ENCODE measurements at regions not wholly inside any gene's neighbourhood (a gene's known extent, or its start where the extent isn't known, plus 50 kb on each side); places are given as distances from the start of the nearest gene placed in this dataset.

GRCh38 chr18:10080372-10080771 lies 166.6 kb downstream of the VAPA start:
- H3K36me3 ChIP-seq (ENCODE audit: control insufficient read depth, insufficient read depth, low read length): no peaks in the 10 kb centered on the region
- 76% methylated on average over 2 of the region's 11 CpGs for WGBS (ENCODE audit: insufficient coverage)
- H3K4me1 ChIP-seq (ENCODE audit: control insufficient read depth, insufficient read depth, low read length): peaks cover 8% of the 10 kb centered on the region

DNA sequence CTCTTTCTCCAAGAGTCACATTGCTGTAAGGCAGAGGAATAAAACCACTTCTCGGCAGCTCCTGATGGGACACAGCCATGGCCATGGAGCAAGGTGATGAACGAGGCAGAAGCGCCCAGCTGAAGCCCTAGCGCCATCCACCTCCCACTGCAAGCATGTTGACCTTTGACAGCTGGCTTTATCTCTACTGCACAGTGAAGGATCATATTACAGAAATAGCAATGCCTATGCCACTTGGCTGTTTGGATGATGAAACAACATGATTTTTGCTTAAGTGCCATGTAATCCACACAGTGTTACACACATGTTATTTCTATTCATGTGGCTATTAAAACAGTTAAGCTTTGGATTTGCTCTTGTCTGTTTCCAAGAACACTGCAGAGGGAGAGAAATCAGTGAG lies 167.7 kb downstream of the VAPA start:
- WGBS (ENCODE audit: insufficient coverage): 20% methylated on average over 1 of the region's 4 CpGs
- peaks cover 20% of the 10 kb centered on the region for H3K4me1 ChIP-seq (ENCODE audit: control insufficient read depth, insufficient read depth, low read length)
- H3K27ac ChIP-seq (ENCODE audit: low read length): no peak overlapping the region
- H3K36me3 ChIP-seq (ENCODE audit: control insufficient read depth, insufficient read depth, low read length): no peaks in the 10 kb centered on the region
- no peak overlapping the region for H3K4me3 ChIP-seq (ENCODE audit: low read length)
- H3K27me3 ChIP-seq (ENCODE audit: control insufficient read depth, insufficient read depth, low read length): no peaks in the 10 kb centered on the region
- H3K9me3 ChIP-seq (replicated peaks; ENCODE audit: control insufficient read depth, low read depth, low read length): peaks cover 9% of the 10 kb centered on the region
- DNase-seq: peak; percentile 56

More at GRCh38 chr18:10080372-10080771, 166.6 kb downstream of the VAPA start:
- no peak for DNase-seq
- Histone ChIP-seq H3K9me3 (replicated peaks; ENCODE audit: control insufficient read depth, low read depth, low read length) (peaks cover 9% of the 10 kb centered on the region), H3K27me3 (ENCODE audit: control insufficient read depth, insufficient read depth, low read length) (no peaks in the 10 kb centered on the region), H3K27ac (ENCODE audit: low read length) (no peak overlapping the region), H3K4me3 (ENCODE audit: low read length) (no peak overlapping the region)

GRCh38 chr18:10085416-10085815 lies 171.6 kb downstream of the VAPA start:
- no peaks in the 10 kb centered on the region for H3K36me3 ChIP-seq (ENCODE audit: control insufficient read depth, insufficient read depth, low read length)
- peaks cover 36% of the 10 kb centered on the region for H3K4me1 ChIP-seq (ENCODE audit: control insufficient read depth, insufficient read depth, low read length)
- WGBS (ENCODE audit: insufficient coverage): no CpG with 5 or more reads among the region's 4 CpGs
- no peaks in the 10 kb centered on the region for H3K27me3 ChIP-seq (ENCODE audit: control insufficient read depth, insufficient read depth, low read length)
- peak; percentile 53 for DNase-seq
- H3K9me3 ChIP-seq (replicated peaks; ENCODE audit: control insufficient read depth, low read depth, low read length): peaks cover 9% of the 10 kb centered on the region
- H3K27ac ChIP-seq (ENCODE audit: low read length): no peak overlapping the region
- no peak overlapping the region for H3K4me3 ChIP-seq (ENCODE audit: low read length)

DNA sequence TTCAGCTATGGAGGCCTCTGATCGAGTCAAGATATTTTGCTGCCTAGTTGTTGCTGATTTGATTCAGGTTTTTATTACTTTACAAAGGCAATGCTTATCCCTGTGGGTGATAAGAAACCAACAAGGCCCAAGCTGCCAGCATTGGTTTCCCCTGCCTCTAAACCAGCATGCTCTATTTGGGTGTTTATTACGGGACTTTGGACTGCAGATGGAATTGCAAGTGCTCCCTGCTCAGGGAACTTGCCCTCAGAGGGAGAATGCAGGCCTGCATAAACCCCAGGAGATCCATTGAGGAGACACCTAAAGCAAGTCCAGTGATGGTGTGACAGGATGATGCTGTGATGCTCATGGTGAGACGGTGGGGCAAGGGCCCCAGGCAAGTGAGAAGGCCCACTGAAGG lies 172.1 kb downstream of the VAPA start:
- DNase-seq: no peak
- 67% methylated on average over 1 of the region's 3 CpGs for WGBS (ENCODE audit: insufficient coverage)

GRCh38 chr18:10086458-10087210 lies 172.8 kb downstream of the VAPA start:
- H3K9me3 ChIP-seq (replicated peaks; ENCODE audit: control insufficient read depth, low read depth, low read length): peaks cover 9% of the 10 kb centered on the region
- H3K36me3 ChIP-seq (ENCODE audit: control insufficient read depth, insufficient read depth, low read length): no peaks in the 10 kb centered on the region
- no peak for DNase-seq
- H3K27me3 ChIP-seq (ENCODE audit: control insufficient read depth, insufficient read depth, low read length): no peaks in the 10 kb centered on the region
- H3K4me3 ChIP-seq (ENCODE audit: low read length): no peak overlapping the region
- WGBS (ENCODE audit: insufficient coverage): 74% methylated on average over 10 of the region's 13 CpGs
- H3K4me1 ChIP-seq (ENCODE audit: control insufficient read depth, insufficient read depth, low read length): peaks cover 35% of the 10 kb centered on the region
- H3K27ac ChIP-seq (ENCODE audit: low read length): no peak overlapping the region

More for the DNA sequence above, 172.1 kb downstream of the VAPA start:
- Histone ChIP-seq H3K4me1 (ENCODE audit: control insufficient read depth, insufficient read depth, low read length) (peaks cover 37% of the 10 kb centered on the region), H3K4me3 (ENCODE audit: low read length) (no peak overlapping the region), H3K27me3 (ENCODE audit: control insufficient read depth, insufficient read depth, low read length) (no peaks in the 10 kb centered on the region), H3K27ac (ENCODE audit: low read length) (no peak overlapping the region), H3K36me3 (ENCODE audit: control insufficient read depth, insufficient read depth, low read length) (no peaks in the 10 kb centered on the region), H3K9me3 (replicated peaks; ENCODE audit: control insufficient read depth, low read depth, low read length) (peaks cover 9% of the 10 kb centered on the region)

GRCh38 chr18:10088734-10089133 lies 174.9 kb downstream of the VAPA start:
- WGBS (ENCODE audit: insufficient coverage): 92% methylated on average over 3 of the region's 3 CpGs

GRCh38 chr18:10089881-10090280 lies 176.1 kb downstream of the VAPA start:
- H3K4me1 ChIP-seq (ENCODE audit: control insufficient read depth, insufficient read depth, low read length): peaks cover 35% of the 10 kb centered on the region
- no peaks in the 10 kb centered on the region for H3K36me3 ChIP-seq (ENCODE audit: control insufficient read depth, insufficient read depth, low read length)
- no peaks in the 10 kb centered on the region for H3K27me3 ChIP-seq (ENCODE audit: control insufficient read depth, insufficient read depth, low read length)
- peak overlapping the region; percentile 70 for H3K27ac ChIP-seq (ENCODE audit: low read length)
- peak; percentile 58 for DNase-seq
- WGBS (ENCODE audit: insufficient coverage): 75% methylated on average over 1 of the region's 4 CpGs
- H3K9me3 ChIP-seq (replicated peaks; ENCODE audit: control insufficient read depth, low read depth, low read length): no peaks in the 10 kb centered on the region
- no peak overlapping the region for H3K4me3 ChIP-seq (ENCODE audit: low read length)

More at GRCh38 chr18:10088734-10089133, 174.9 kb downstream of the VAPA start:
- Histone ChIP-seq H3K4me1 (ENCODE audit: control insufficient read depth, insufficient read depth, low read length) (peaks cover 35% of the 10 kb centered on the region), H3K27me3 (ENCODE audit: control insufficient read depth, insufficient read depth, low read length) (no peaks in the 10 kb centered on the region), H3K27ac (ENCODE audit: low read length) (no peak overlapping the region), H3K4me3 (ENCODE audit: low read length) (no peak overlapping the region), H3K36me3 (ENCODE audit: control insufficient read depth, insufficient read depth, low read length) (no peaks in the 10 kb centered on the region), H3K9me3 (replicated peaks; ENCODE audit: control insufficient read depth, low read depth, low read length) (peaks cover 2% of the 10 kb centered on the region)
- DNase-seq: no peak

DNA sequence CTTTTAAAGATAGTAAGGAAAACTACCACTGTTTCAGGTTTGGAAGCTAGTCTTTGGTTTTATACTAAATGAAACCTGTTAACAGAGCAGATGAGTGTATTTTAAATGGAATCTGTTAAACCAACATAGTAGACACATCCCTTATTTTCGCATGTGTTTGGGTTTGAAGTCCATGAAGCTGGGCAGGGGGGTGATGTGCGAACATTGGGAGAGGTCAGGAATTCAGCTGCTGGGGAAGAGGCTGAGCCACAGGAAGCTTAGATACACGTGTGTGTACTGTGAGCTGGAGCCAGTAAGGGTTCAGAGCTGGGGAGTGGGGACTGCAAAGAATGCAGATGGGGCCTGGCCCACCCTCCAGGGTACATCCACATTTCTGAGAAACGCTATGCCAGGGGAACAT lies 176.9 kb downstream of the VAPA start:
- Histone ChIP-seq H3K36me3 (ENCODE audit: control insufficient read depth, insufficient read depth, low read length) (no peaks in the 10 kb centered on the region), H3K9me3 (replicated peaks; ENCODE audit: control insufficient read depth, low read depth, low read length) (no peaks in the 10 kb centered on the region), H3K4me1 (ENCODE audit: control insufficient read depth, insufficient read depth, low read length) (peaks cover 32% of the 10 kb centered on the region), H3K4me3 (ENCODE audit: low read length) (no peak overlapping the region), H3K27ac (ENCODE audit: low read length) (peak overlapping the region; percentile 62), H3K27me3 (ENCODE audit: control insufficient read depth, insufficient read depth, low read length) (no peaks in the 10 kb centered on the region)
- DNase-seq: no peak
- 57% methylated on average over 3 of the region's 4 CpGs for WGBS (ENCODE audit: insufficient coverage)

GRCh38 chr18:10093445-10093844 lies 179.6 kb downstream of the VAPA start:
- H3K9me3 ChIP-seq (replicated peaks; ENCODE audit: control insufficient read depth, low read depth, low read length): no peaks in the 10 kb centered on the region
- no peaks in the 10 kb centered on the region for H3K27me3 ChIP-seq (ENCODE audit: control insufficient read depth, insufficient read depth, low read length)
- no peak for DNase-seq
- H3K4me3 ChIP-seq (ENCODE audit: low read length): no peak overlapping the region
- H3K36me3 ChIP-seq (ENCODE audit: control insufficient read depth, insufficient read depth, low read length): no peaks in the 10 kb centered on the region
- H3K4me1 ChIP-seq (ENCODE audit: control insufficient read depth, insufficient read depth, low read length): peaks cover 15% of the 10 kb centered on the region
- WGBS (ENCODE audit: insufficient coverage): 85% methylated on average over 8 of the region's 10 CpGs
- H3K27ac ChIP-seq (ENCODE audit: low read length): no peak overlapping the region

DNA sequence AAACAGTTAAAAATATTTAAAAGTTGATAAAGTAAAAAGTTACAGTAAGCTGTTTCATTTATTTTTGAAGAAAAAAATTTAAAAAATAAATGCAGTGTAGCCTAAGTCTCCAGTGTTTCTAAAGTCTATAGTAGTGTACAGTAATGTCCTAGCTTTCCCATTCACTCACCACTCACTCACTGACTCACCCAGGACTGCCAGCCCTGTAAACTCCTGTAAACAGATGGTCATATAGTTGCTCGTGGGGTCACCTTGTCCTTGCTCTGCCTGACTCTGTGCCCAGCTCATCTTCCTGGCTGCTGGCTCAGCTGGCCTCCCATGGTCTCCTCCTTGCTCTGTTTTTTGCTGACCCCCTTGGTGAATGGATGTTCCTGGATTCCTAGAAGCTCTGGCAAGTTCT lies 180.3 kb downstream of the VAPA start:
- no peak for DNase-seq
- whole genome bisulfite sequencing (ENCODE audit: insufficient coverage): 50% methylated on average over 1 of the region's 1 CpG
- H3K27me3 ChIP-seq (ENCODE audit: control insufficient read depth, insufficient read depth, low read length): no peaks in the 10 kb centered on the region
- H3K4me3 ChIP-seq (ENCODE audit: low read length): no peak overlapping the region
- peaks cover 15% of the 10 kb centered on the region for H3K4me1 ChIP-seq (ENCODE audit: control insufficient read depth, insufficient read depth, low read length)
- no peak overlapping the region for H3K27ac ChIP-seq (ENCODE audit: low read length)
- no peaks in the 10 kb centered on the region for H3K36me3 ChIP-seq (ENCODE audit: control insufficient read depth, insufficient read depth, low read length)
- no peaks in the 10 kb centered on the region for H3K9me3 ChIP-seq (replicated peaks; ENCODE audit: control insufficient read depth, low read depth, low read length)
